Stomach (tissue), 8 donors: ENCODE measurements at regions not wholly inside any gene's neighbourhood (a gene's known extent, or its start where the extent isn't known, plus 50 kb on each side); places are given as distances from the start of the nearest gene placed in this dataset.

Experiments
- DNase-seq, 2 donors: peaks; one replicate each; pipeline versions ENCODE4 v3.0.0 to v3.0.0-alpha.2; 2013 to 2019
- H3K27ac ChIP-seq, 5 donors: fragments of 200-600 bp in 4 of 5; sonication (generic) in 4 of 5; one replicate each; pipeline ENCODE4 v1.5.1; 2013 to 2019; ENCODE audit warnings: mild to moderate bottlenecking in 1 of 5, moderate library complexity in 1 of 5
- H3K27me3 ChIP-seq, 3 donors: fragments of 200-600 bp; sonication (generic); one replicate each; pipeline ENCODE4 v1.5.1; 2017 to 2019; ENCODE audit warnings: mixed run types in 1 of 3
- H3K36me3 ChIP-seq, 4 donors: fragments of 200-600 bp; sonication (generic); 1 replicate in 3 of 4; 2 replicates in 1 of 4; pipeline ENCODE4 v1.5.1; 2016 to 2019
- H3K4me1 ChIP-seq, 4 donors: fragments of 200-600 bp; sonication (generic); one replicate each; pipeline ENCODE4 v1.5.1; 2016 to 2019
- H3K4me3 ChIP-seq, 4 donors: fragments of 200-600 bp; sonication (generic) in 3 of 4; one replicate each; pipeline ENCODE4 v1.5.1; 2016 to 2019; ENCODE audit warnings: mild to moderate bottlenecking in 1 of 4
- H3K9me3 ChIP-seq, 4 donors: fragments of 200-600 bp; sonication (generic); one replicate each; pipeline ENCODE4 v1.5.1; 2016 to 2019
- EP300 ChIP-seq: sonication (generic); formaldehyde crosslinking; IDR thresholded peaks from one replicate; pipeline ENCODE4 v1.6.1; 2017; ENCODE audit warnings: antibody characterized with exemption
- POLR2A ChIP-seq, 4 donors: fragments of 450-650 bp; IDR thresholded peaks; one replicate each; pipeline ENCODE4 v1.6.1; 2016; ENCODE audit warnings: antibody characterized with exemption in 4 of 4, control low read depth in 2 of 4, mild to moderate bottlenecking in 1 of 4, moderate library complexity in 1 of 4
- POLR2AphosphoS5 ChIP-seq, 3 donors: sonication (generic); formaldehyde crosslinking; IDR thresholded peaks; one replicate each; pipeline ENCODE4 v1.6.1; 2016; ENCODE audit warnings: antibody characterized with exemption in 3 of 3
- WGBS, 5 donors: extraction: QIAGEN DNeasy Blood & Tissue Kit in 3 of 5; methylation state at CpG; one replicate each; pipeline versions ENCODE4 v1.1.5 to v1.1.7; 2013 to 2018; 5-methylcytosine and 5-hydroxymethylcytosine counted together
- intact Hi-C: fragments of 100-400 bp; cut with DNase I; formaldehyde crosslinking; loops from one replicate; pipeline ENCODE4 v1.15.1; 2023; ENCODE audit warnings: low total_unique reads
- TF ChIP-seq, protein P1 (sequence below), 7 experiments: fragments of 450-650 bp in 4 of 7; fragments of 200-600 bp in 3 of 7; sonication (generic) in 3 of 7; IDR thresholded peaks; one replicate each; pipeline ENCODE4 v1.5.1; 2016 to 2019; ENCODE audit warnings: antibody characterized with exemption in 7 of 7, control low read depth in 2 of 7, mild to moderate bottlenecking in 1 of 7
- donor health status: healthy with polysubstance abuse.
- donor health status: Bipolar disorder and iron deficiency.
- donor health status: healthy.

GRCh38 chr6:67888886-67889681 is 746.0 kb upstream of the ADGRB3 start:
- no peaks in the 10 kb centered on the region for H3K36me3 ChIP-seq
- H3K27me3 ChIP-seq = no peaks in the 10 kb centered on the region
- H3K4me1 ChIP-seq = no peaks in the 10 kb centered on the region
- no peak overlapping the region for H3K4me3 ChIP-seq
- WGBS, 5 donors = 78 to 81% (median 80%) methylated on average over 21 of the region's 21 CpGs
- no peak for DNase-seq
- intact Hi-C loops = no loop called here
- no peak overlapping the region for H3K27ac ChIP-seq
- peaks cover 0 to 26% (median 3%) of the 10 kb centered on the region in 4 donors for H3K9me3 ChIP-seq
- TF ChIP-seq POLR2AphosphoS5 (IDR thresholded peaks at IDR 0.05) = no peak
- no peak for TF ChIP-seq POLR2A (IDR thresholded peaks at IDR 0.05)
- TF ChIP-seq, protein P1, sequence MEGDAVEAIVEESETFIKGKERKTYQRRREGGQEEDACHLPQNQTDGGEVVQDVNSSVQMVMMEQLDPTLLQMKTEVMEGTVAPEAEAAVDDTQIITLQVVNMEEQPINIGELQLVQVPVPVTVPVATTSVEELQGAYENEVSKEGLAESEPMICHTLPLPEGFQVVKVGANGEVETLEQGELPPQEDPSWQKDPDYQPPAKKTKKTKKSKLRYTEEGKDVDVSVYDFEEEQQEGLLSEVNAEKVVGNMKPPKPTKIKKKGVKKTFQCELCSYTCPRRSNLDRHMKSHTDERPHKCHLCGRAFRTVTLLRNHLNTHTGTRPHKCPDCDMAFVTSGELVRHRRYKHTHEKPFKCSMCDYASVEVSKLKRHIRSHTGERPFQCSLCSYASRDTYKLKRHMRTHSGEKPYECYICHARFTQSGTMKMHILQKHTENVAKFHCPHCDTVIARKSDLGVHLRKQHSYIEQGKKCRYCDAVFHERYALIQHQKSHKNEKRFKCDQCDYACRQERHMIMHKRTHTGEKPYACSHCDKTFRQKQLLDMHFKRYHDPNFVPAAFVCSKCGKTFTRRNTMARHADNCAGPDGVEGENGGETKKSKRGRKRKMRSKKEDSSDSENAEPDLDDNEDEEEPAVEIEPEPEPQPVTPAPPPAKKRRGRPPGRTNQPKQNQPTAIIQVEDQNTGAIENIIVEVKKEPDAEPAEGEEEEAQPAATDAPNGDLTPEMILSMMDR (IDR thresholded peaks at IDR 0.05) = no peak
- no peak for TF ChIP-seq EP300

GRCh38 chr6:67888546-67888885 is 746.6 kb upstream of the ADGRB3 start:
- no peaks in the 10 kb centered on the region for H3K27me3 ChIP-seq
- 84 to 94% (median 87%) methylated on average over 9 of the region's 9 CpGs for WGBS, 5 donors
- peaks cover 0 to 26% (median 6%) of the 10 kb centered on the region in 4 donors for H3K9me3 ChIP-seq

DNA sequence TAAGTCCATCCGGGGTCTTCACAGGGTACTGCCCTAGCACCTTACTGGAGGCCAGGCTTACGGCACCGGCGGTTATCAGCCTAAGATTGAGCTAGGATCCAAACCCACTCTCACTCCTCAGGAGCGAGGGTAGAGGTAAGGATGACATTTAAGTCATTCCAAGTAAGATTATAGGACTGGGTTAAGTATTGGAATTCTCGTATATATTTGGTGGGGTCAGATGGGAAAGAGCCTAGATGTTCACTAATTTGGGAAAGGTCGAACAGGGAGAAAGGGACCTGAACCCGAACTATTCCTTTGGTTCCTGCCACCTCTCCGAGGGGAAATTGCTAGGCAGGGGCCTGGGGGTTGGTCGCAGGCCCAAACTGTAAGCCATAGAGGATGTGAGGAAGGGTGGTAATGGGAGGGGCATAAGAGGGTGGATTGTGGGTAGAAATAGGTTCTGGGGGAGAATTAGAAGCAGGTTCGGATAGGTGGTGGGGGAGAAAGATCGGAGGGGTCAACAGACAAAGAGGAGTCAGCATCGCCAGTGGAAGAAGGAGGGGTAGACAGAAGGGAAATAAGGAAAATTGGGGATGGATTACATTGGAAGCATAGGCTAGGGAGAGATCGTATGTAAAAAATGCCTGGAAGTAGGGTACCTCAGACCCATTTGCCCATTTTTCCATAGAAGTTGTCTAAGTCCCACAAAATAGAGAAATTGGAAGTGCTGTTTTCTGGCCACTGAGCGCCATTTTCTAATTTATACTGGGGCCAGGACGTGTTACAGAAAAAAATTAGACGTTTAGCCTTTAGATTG is 747.1 kb upstream of the ADGRB3 start:
- no peak for DNase-seq
- H3K9me3 ChIP-seq = peaks cover 0 to 26% (median 6%) of the 10 kb centered on the region in 4 donors
- H3K36me3 ChIP-seq = no peaks in the 10 kb centered on the region
- no peak for TF ChIP-seq POLR2A (IDR thresholded peaks at IDR 0.05)
- no peak for TF ChIP-seq POLR2AphosphoS5 (IDR thresholded peaks at IDR 0.05)
- TF ChIP-seq EP300 = no peak
- H3K4me1 ChIP-seq = no peaks in the 10 kb centered on the region
- H3K27me3 ChIP-seq = no peaks in the 10 kb centered on the region
- WGBS, 5 donors = 89 to 93% (median 91%) methylated on average over 17 of the region's 17 CpGs
- H3K4me3 ChIP-seq = no peak overlapping the region
- intact Hi-C loops = no loop called here
- H3K27ac ChIP-seq = no peak overlapping the region

More at GRCh38 chr6:67888546-67888885, 746.6 kb upstream of the ADGRB3 start:
- Histone ChIP-seq H3K4me3 (no peak overlapping the region), H3K4me1 (no peaks in the 10 kb centered on the region), H3K27ac (no peak overlapping the region), H3K36me3 (no peaks in the 10 kb centered on the region)
- TF ChIP-seq, protein P1 (IDR thresholded peaks at IDR 0.05) = no peak
- TF ChIP-seq POLR2A (IDR thresholded peaks at IDR 0.05) = no peak
- TF ChIP-seq EP300 = no peak
- TF ChIP-seq POLR2AphosphoS5 (IDR thresholded peaks at IDR 0.05) = no peak
- intact Hi-C loops = no loop called here
- no peak for DNase-seq

- intact Hi-C loops = no loop called here
- no peaks in the 10 kb centered on the region for H3K4me1 ChIP-seq
- H3K36me3 ChIP-seq = no peaks in the 10 kb centered on the region
- peaks cover 0 to 26% (median 6%) of the 10 kb centered on the region in 4 donors for H3K9me3 ChIP-seq
- no peak for TF ChIP-seq POLR2AphosphoS5 (IDR thresholded peaks at IDR 0.05)
- DNase-seq = no peak
- H3K27me3 ChIP-seq = no peaks in the 10 kb centered on the region
- no peak overlapping the region for H3K27ac ChIP-seq
- 92 to 95% (median 94%) methylated on average over 4 of the region's 4 CpGs for WGBS, 5 donors
- no peak overlapping the region for H3K4me3 ChIP-seq
Measured at GRCh38 chr6:67887419-67887746, 747.7 kb upstream of the ADGRB3 start.

DNA sequence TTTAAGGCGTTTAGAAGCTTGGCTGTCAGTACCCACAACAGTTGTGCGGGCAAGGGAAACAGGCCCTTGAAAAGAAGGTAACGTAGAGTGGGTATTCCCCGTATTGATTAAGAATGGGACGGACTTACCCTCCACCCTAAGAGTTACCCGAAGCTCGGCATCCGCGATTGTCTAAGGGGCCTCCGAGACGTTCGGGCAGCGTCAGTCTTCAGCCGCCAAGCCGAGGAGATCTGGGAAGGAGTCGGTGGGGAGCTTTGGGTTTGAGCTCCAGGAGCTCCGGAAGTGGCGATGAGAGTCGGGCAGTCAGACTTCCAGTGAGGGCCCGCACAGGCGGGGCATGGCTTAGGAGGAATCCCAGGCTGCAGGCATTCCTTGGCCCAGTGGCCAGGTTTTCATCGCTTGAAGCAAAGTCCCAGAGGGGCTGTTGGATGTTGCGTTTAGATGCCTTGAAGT is 748.2 kb upstream of the ADGRB3 start:
- no peaks in the 10 kb centered on the region for H3K36me3 ChIP-seq
- H3K27ac ChIP-seq = no peak overlapping the region
- intact Hi-C loops = no loop called here
- H3K4me3 ChIP-seq = no peak overlapping the region
- H3K27me3 ChIP-seq = no peaks in the 10 kb centered on the region
- peaks cover 0 to 26% (median 6%) of the 10 kb centered on the region in 4 donors for H3K9me3 ChIP-seq
- H3K4me1 ChIP-seq = no peaks in the 10 kb centered on the region
- WGBS, 5 donors = 92 to 96% (median 94%) methylated on average over 18 to 23 of the region's 23 CpGs
- DNase-seq = no peak
- TF ChIP-seq EP300 (no peak), POLR2AphosphoS5 (IDR thresholded peaks at IDR 0.05) (no peak), POLR2A (IDR thresholded peaks at IDR 0.05) (no peak)
- TF ChIP-seq, protein P1 (IDR thresholded peaks at IDR 0.05) = no peak
